Embryonic facial prominence (tissue), 1 donor: ENCODE measurements at regions not wholly inside any gene's neighbourhood (a gene's known extent, or its start where the extent isn't known, plus 50 kb on each side); places are given as distances from the start of the nearest gene placed in this dataset.

Source experiments
- DNase-seq: peaks from one replicate; pipeline ENCODE4 v3.0.0-alpha.2; 2016; ENCODE audit errors: extremely low spot score

- no peak for DNase-seq
These were observed 920.9 kb upstream of the PCDH20 start for GRCh38 chr13:62336507-62336906.

- no peak for DNase-seq
These were observed 917.8 kb upstream of the PCDH20 start for GRCh38 chr13:62333466-62333865.

GRCh38 chr13:62331384-62331783 is 915.7 kb upstream of the PCDH20 start:
- no peak for DNase-seq

GRCh38 chr13:62327367-62327766 is 911.7 kb upstream of the PCDH20 start:
- DNase-seq, result no peak

- no peak for DNase-seq
These were observed 909.2 kb upstream of the PCDH20 start for GRCh38 chr13:62324842-62325241.

GRCh38 chr13:62321895-62322294 is 906.2 kb upstream of the PCDH20 start:
- DNase-seq, result no peak

GRCh38 chr13:62321139-62321538 is 905.5 kb upstream of the PCDH20 start:
- no peak for DNase-seq

GRCh38 chr13:62320129-62321108 is 904.8 kb upstream of the PCDH20 start:
- peak; percentile 13 for DNase-seq

GRCh38 chr13:62309904-62310303 is 894.3 kb upstream of the PCDH20 start:
- no peak for DNase-seq

GRCh38 chr13:62305756-62306155 is 890.1 kb upstream of the PCDH20 start:
- DNase-seq, result no peak

- no peak for DNase-seq
These were observed 886.7 kb upstream of the PCDH20 start for GRCh38 chr13:62302341-62302740.

GRCh38 chr13:62299988-62300387 is 884.3 kb upstream of the PCDH20 start:
- no peak for DNase-seq

GRCh38 chr13:62296812-62297211 is 881.2 kb upstream of the PCDH20 start:
- DNase-seq, result no peak

GRCh38 chr13:62294244-62294643 is 878.6 kb upstream of the PCDH20 start:
- no peak for DNase-seq

- no peak for DNase-seq
These were observed 877.2 kb upstream of the PCDH20 start for GRCh38 chr13:62292714-62293480.

GRCh38 chr13:62290542-62290941 is 874.9 kb upstream of the PCDH20 start:
- no peak for DNase-seq

GRCh38 chr13:62287764-62288163 is 872.1 kb upstream of the PCDH20 start:
- no peak for DNase-seq

- no peak for DNase-seq
These were observed 864.9 kb upstream of the PCDH20 start for GRCh38 chr13:62280590-62280989.

GRCh38 chr13:62278271-62278670 is 862.6 kb upstream of the PCDH20 start:
- no peak for DNase-seq

- DNase-seq, result no peak
These were observed 836.1 kb upstream of the PCDH20 start for GRCh38 chr13:62251734-62252133.

- no peak for DNase-seq
These were observed 835.0 kb upstream of the PCDH20 start for GRCh38 chr13:62250501-62251201.

GRCh38 chr13:62246581-62246980 is 830.9 kb upstream of the PCDH20 start:
- DNase-seq, result no peak
